ENCODE measurements at regions not wholly inside any gene's neighbourhood (a gene's known extent, or its start where the extent isn't known, plus 50 kb on each side); places are given as distances from the start of the nearest gene placed in this dataset.

DNA sequence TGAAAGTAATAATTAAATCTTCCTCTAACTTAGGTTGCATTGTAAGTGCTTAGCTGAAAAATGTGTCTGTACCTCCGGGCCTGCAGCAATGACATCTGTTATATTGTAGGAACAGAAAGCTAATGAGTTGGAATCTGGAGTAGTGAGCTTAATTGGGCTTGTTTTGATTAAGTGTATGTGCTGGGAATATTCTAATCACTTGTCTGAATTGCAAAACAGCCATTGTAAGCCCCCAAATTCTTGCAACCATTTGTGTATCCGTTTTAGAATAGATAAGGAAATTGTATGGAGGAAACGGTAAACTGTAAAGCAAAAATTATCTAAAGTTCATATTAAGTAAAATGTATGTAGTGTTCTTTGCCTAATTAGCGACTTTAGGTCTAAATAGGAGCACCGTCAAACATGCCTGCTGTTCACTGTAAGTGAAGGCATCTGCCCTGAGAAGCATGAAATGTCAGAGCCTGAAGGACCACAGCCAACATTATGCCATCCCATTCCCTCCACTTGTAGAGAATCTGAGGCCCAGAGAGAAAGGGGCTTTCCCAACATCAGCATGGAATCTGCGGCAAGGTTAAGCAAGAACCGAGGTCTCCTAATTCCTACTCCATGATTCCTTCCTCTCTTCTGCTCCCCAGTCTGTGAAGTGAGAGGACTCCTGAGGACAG, 466.4 kb downstream of the TDRD15 start:
- no peak for DNase-seq
- Mint-ChIP-seq H3K27me3 (ENCODE audit: low read depth) (no peaks in the 10 kb centered on the region), H3K4me1 (ENCODE audit: low read depth) (no peaks in the 10 kb centered on the region), H3K4me3 (no peak overlapping the region), H3K36me3 (ENCODE audit: insufficient read depth in 2 of 2) (no peaks in the 10 kb centered on the region), H3K27ac (no peak overlapping the region), H3K9me3 (peaks cover 4 to 9% of the 10 kb centered on the region in 2 donors)
- no peak for ATAC-seq (replicated peaks in 1 of 2)

- H3K36me3 Mint-ChIP-seq (ENCODE audit: insufficient read depth in 2 of 2): no peaks in the 10 kb centered on the region
- H3K27ac Mint-ChIP-seq: no peak overlapping the region
- H3K9me3 Mint-ChIP-seq: peaks cover 5 to 6% of the 10 kb centered on the region in 2 donors
- H3K27me3 Mint-ChIP-seq (ENCODE audit: low read depth): no peaks in the 10 kb centered on the region
- H3K4me3 Mint-ChIP-seq: no peak overlapping the region
- no peak for DNase-seq
- ATAC-seq (replicated peaks in 1 of 2): no peak
- no peaks in the 10 kb centered on the region for H3K4me1 Mint-ChIP-seq (ENCODE audit: low read depth)
Observed at GRCh38 chr2:21591926-21592325, 468.2 kb downstream of the TDRD15 start.

- H3K4me1 Mint-ChIP-seq (ENCODE audit: low read depth): no peaks in the 10 kb centered on the region
- H3K36me3 Mint-ChIP-seq (ENCODE audit: insufficient read depth in 2 of 2): peaks cover 0 to 1% of the 10 kb centered on the region in 2 donors
- no peak overlapping the region for H3K27ac Mint-ChIP-seq
- no peak for DNase-seq
- no peak for ATAC-seq (replicated peaks in 1 of 2)
- H3K27me3 Mint-ChIP-seq (ENCODE audit: low read depth): no peaks in the 10 kb centered on the region
- H3K9me3 Mint-ChIP-seq: peaks cover 5 to 9% of the 10 kb centered on the region in 2 donors
- no peak overlapping the region for H3K4me3 Mint-ChIP-seq
Observed at GRCh38 chr2:21599417-21599816, 475.6 kb downstream of the TDRD15 start.

- H3K27me3 Mint-ChIP-seq (ENCODE audit: low read depth): no peaks in the 10 kb centered on the region
- H3K9me3 Mint-ChIP-seq: peaks cover 6 to 8% of the 10 kb centered on the region in 2 donors
- no peak for DNase-seq
- H3K4me3 Mint-ChIP-seq: no peak overlapping the region
- peaks cover 0 to 1% of the 10 kb centered on the region in 2 donors for H3K36me3 Mint-ChIP-seq (ENCODE audit: insufficient read depth in 2 of 2)
- H3K4me1 Mint-ChIP-seq (ENCODE audit: low read depth): no peaks in the 10 kb centered on the region
- H3K27ac Mint-ChIP-seq: no peak overlapping the region
- ATAC-seq (replicated peaks in 1 of 2): no peak
Observed at GRCh38 chr2:21602789-21603188, 479.0 kb downstream of the TDRD15 start.

- Mint-ChIP-seq H3K9me3 (peaks cover 5 to 9% of the 10 kb centered on the region in 2 donors), H3K4me1 (ENCODE audit: low read depth) (no peaks in the 10 kb centered on the region), H3K27ac (no peak overlapping the region), H3K36me3 (ENCODE audit: insufficient read depth in 2 of 2) (no peaks in the 10 kb centered on the region), H3K4me3 (no peak overlapping the region), H3K27me3 (ENCODE audit: low read depth) (no peaks in the 10 kb centered on the region)
- DNase-seq (no peak), ATAC-seq (replicated peaks in 1 of 2) (no peak)
Observed at GRCh38 chr2:21607572-21607971, 483.8 kb downstream of the TDRD15 start.

DNA sequence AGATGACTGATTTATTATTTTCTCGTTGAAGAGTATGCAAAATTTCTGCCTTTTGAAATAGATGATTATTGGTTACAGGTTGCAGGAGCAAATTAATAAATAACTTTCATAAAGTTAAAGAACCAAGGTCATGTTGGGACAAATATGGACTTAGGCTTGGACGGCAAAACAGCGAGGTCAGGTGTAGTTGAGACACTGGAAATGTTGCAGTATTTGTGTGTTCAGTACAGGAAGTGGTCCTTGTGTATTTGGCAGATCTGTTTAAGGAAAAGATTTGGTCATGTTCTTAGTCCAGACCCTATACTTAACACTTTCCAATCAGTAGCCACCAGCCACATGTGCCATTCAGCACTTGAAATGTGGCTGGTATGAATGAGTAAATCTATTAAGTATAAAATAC, 486.5 kb downstream of the TDRD15 start:
- no peaks in the 10 kb centered on the region for H3K4me1 Mint-ChIP-seq (ENCODE audit: low read depth)
- H3K27me3 Mint-ChIP-seq (ENCODE audit: low read depth): no peaks in the 10 kb centered on the region
- H3K27ac Mint-ChIP-seq: no peak overlapping the region
- H3K9me3 Mint-ChIP-seq: peaks cover 8 to 13% of the 10 kb centered on the region in 2 donors
- H3K36me3 Mint-ChIP-seq (ENCODE audit: insufficient read depth in 2 of 2): peaks cover 0 to 1% of the 10 kb centered on the region in 2 donors
- no peak for DNase-seq
- no peak for ATAC-seq (replicated peaks in 1 of 2)
- no peak overlapping the region for H3K4me3 Mint-ChIP-seq

DNA sequence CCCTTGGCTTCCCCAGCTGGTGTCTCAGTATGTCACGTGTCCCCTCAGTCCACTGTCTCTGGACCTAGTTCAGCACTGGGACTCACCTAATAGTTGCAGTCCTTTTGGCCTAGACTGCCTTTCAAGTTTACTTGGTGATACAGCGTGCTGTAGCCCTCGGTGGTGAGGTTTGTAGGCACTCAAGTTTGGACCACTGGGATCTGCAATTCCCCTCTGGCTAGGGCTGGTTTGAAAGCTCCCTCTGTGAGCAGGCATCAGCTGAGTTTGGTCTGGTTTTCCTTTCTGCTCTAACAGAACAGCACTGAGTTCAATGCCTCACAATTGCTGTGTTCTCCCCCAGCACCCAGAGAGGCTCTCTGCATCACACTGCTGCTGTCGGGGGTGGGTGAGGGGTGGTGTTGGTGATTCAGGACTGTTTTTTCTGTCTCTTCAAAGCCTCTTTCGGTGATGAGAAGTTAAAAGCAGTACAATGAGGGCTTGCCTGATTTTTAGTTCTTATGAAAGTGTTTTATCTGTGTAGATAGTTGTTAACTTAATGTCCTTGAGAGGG, 494.2 kb downstream of the TDRD15 start:
- ATAC-seq (replicated peaks in 1 of 2): no peak
- H3K27ac Mint-ChIP-seq: no peak overlapping the region
- no peaks in the 10 kb centered on the region for H3K4me1 Mint-ChIP-seq (ENCODE audit: low read depth)
- peaks cover 0 to 1% of the 10 kb centered on the region in 2 donors for H3K36me3 Mint-ChIP-seq (ENCODE audit: insufficient read depth in 2 of 2)
- peaks cover 4 to 15% of the 10 kb centered on the region in 2 donors for H3K9me3 Mint-ChIP-seq
- H3K4me3 Mint-ChIP-seq: no peak overlapping the region
- no peak for DNase-seq
- no peaks in the 10 kb centered on the region for H3K27me3 Mint-ChIP-seq (ENCODE audit: low read depth)

DNA sequence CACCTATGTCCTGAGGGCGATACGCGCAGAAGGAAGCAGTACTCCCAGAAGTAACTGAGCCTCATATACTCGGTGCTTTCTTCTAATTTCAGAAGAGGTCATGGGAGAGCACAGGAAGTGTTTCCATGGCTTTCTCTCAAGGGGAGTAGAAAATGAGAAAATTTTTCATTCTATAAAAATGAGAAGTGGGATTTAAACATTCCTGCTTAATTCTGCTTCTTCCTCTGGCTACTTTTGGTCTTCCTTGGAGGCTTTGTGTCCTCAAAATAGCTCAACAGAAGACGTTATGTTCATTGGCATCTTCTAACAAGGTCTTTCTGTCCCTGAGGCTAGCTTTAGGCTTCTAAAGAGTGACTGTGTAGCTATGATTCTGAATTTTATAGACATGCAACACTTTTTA, 497.0 kb downstream of the TDRD15 start:
- no peaks in the 10 kb centered on the region for H3K36me3 Mint-ChIP-seq (ENCODE audit: insufficient read depth in 2 of 2)
- no peak overlapping the region for H3K27ac Mint-ChIP-seq
- no peak overlapping the region for H3K4me3 Mint-ChIP-seq
- DNase-seq: no peak
- no peak for ATAC-seq (replicated peaks in 1 of 2)
- no peaks in the 10 kb centered on the region for H3K4me1 Mint-ChIP-seq (ENCODE audit: low read depth)
- H3K27me3 Mint-ChIP-seq (ENCODE audit: low read depth): no peaks in the 10 kb centered on the region
- peaks cover 3 to 13% of the 10 kb centered on the region in 2 donors for H3K9me3 Mint-ChIP-seq

- no peak overlapping the region for H3K4me3 Mint-ChIP-seq
- no peak for DNase-seq
- no peak overlapping the region for H3K27ac Mint-ChIP-seq
- H3K36me3 Mint-ChIP-seq (ENCODE audit: insufficient read depth in 2 of 2): no peaks in the 10 kb centered on the region
- H3K4me1 Mint-ChIP-seq (ENCODE audit: low read depth): no peaks in the 10 kb centered on the region
- no peaks in the 10 kb centered on the region for H3K27me3 Mint-ChIP-seq (ENCODE audit: low read depth)
- peaks cover 3 to 5% of the 10 kb centered on the region in 2 donors for H3K9me3 Mint-ChIP-seq
- no peak for ATAC-seq (replicated peaks in 1 of 2)
Observed at GRCh38 chr2:21627938-21628337, 504.2 kb downstream of the TDRD15 start.

GRCh38 chr2:21633015-21633414, 509.2 kb downstream of the TDRD15 start:
- Mint-ChIP-seq H3K27ac (no peak overlapping the region), H3K27me3 (ENCODE audit: low read depth) (no peaks in the 10 kb centered on the region), H3K4me3 (no peak overlapping the region), H3K9me3 (peaks cover 0 to 3% of the 10 kb centered on the region in 2 donors), H3K4me1 (ENCODE audit: low read depth) (no peaks in the 10 kb centered on the region), H3K36me3 (ENCODE audit: insufficient read depth in 2 of 2) (no peaks in the 10 kb centered on the region)
- DNase-seq (no peak), ATAC-seq (replicated peaks in 1 of 2) (no peak)

- Mint-ChIP-seq H3K27me3 (ENCODE audit: low read depth) (no peaks in the 10 kb centered on the region), H3K9me3 (peaks cover 0 to 3% of the 10 kb centered on the region in 2 donors), H3K27ac (no peak overlapping the region), H3K36me3 (ENCODE audit: insufficient read depth in 2 of 2) (no peaks in the 10 kb centered on the region), H3K4me1 (ENCODE audit: low read depth) (no peaks in the 10 kb centered on the region), H3K4me3 (no peak overlapping the region)
- DNase-seq (no peak), ATAC-seq (replicated peaks in 1 of 2) (no peak)
Observed at GRCh38 chr2:21633466-21633865, 509.7 kb downstream of the TDRD15 start.

GRCh38 chr2:21633911-21634310, 510.1 kb downstream of the TDRD15 start:
- no peak for DNase-seq
- Mint-ChIP-seq H3K4me1 (ENCODE audit: low read depth) (no peaks in the 10 kb centered on the region), H3K4me3 (no peak overlapping the region), H3K27ac (no peak overlapping the region), H3K9me3 (peaks cover 0 to 3% of the 10 kb centered on the region in 2 donors), H3K36me3 (ENCODE audit: insufficient read depth in 2 of 2) (no peaks in the 10 kb centered on the region), H3K27me3 (ENCODE audit: low read depth) (no peaks in the 10 kb centered on the region)
- ATAC-seq (replicated peaks in 1 of 2): no peak

GRCh38 chr2:21640046-21640445, 516.3 kb downstream of the TDRD15 start:
- no peak overlapping the region for H3K4me3 Mint-ChIP-seq
- H3K9me3 Mint-ChIP-seq: peaks cover 9 to 12% of the 10 kb centered on the region in 2 donors
- no peaks in the 10 kb centered on the region for H3K27me3 Mint-ChIP-seq (ENCODE audit: low read depth)
- no peak for DNase-seq
- ATAC-seq (replicated peaks in 1 of 2): no peak
- H3K36me3 Mint-ChIP-seq (ENCODE audit: insufficient read depth in 2 of 2): no peaks in the 10 kb centered on the region
- H3K27ac Mint-ChIP-seq: no peak overlapping the region
- H3K4me1 Mint-ChIP-seq (ENCODE audit: low read depth): no peaks in the 10 kb centered on the region

- DNase-seq (no peak), ATAC-seq (replicated peaks in 1 of 2) (no peak)
- H3K9me3 Mint-ChIP-seq: peaks cover 9 to 12% of the 10 kb centered on the region in 2 donors
- no peak overlapping the region for H3K27ac Mint-ChIP-seq
- H3K36me3 Mint-ChIP-seq (ENCODE audit: insufficient read depth in 2 of 2): no peaks in the 10 kb centered on the region
- no peaks in the 10 kb centered on the region for H3K4me1 Mint-ChIP-seq (ENCODE audit: low read depth)
- H3K27me3 Mint-ChIP-seq (ENCODE audit: low read depth): no peaks in the 10 kb centered on the region
- H3K4me3 Mint-ChIP-seq: no peak overlapping the region
Observed at GRCh38 chr2:21642647-21643046, 518.9 kb downstream of the TDRD15 start.

Measured in activated T-cell treated with anti-CD3 and anti-CD28 coated beads, Interleukin-2, amount 50 U/mL, for 72 hours (primary cell).